ENCODE measurements at regions not wholly inside any gene's neighbourhood (a gene's known extent, or its start where the extent isn't known, plus 50 kb on each side); places are given as distances from the start of the nearest gene placed in this dataset.

DNA sequence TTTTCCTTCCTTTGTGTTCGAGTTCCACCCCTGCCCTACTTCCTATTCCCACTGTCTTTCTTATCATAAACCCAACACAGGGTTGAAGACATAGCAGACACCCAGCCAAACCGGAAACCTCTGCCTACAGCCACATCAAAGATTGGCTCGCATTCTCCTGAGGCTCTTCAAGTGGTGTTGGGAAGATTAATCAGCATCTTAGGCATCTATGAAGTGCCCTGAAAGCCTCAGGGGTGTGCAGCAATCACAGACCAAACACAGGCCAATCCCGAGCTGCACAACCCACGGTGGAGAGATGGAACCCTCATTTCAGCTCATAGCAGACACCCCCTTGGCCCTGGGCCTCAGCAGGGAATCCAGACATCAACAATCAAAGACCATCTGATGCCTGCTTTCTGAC, 255.9 kb downstream of the XXYLT1 start:
- DNase-seq: no peak
- no peaks in the 10 kb centered on the region for H3K9me3 ChIP-seq
- peaks cover 0 to 11% (median 0%) of the 10 kb centered on the region in 9 donors for H3K4me1 ChIP-seq
- intact Hi-C loops (cut with DNase I): no loop called here
- TF ChIP-seq, protein P1, sequence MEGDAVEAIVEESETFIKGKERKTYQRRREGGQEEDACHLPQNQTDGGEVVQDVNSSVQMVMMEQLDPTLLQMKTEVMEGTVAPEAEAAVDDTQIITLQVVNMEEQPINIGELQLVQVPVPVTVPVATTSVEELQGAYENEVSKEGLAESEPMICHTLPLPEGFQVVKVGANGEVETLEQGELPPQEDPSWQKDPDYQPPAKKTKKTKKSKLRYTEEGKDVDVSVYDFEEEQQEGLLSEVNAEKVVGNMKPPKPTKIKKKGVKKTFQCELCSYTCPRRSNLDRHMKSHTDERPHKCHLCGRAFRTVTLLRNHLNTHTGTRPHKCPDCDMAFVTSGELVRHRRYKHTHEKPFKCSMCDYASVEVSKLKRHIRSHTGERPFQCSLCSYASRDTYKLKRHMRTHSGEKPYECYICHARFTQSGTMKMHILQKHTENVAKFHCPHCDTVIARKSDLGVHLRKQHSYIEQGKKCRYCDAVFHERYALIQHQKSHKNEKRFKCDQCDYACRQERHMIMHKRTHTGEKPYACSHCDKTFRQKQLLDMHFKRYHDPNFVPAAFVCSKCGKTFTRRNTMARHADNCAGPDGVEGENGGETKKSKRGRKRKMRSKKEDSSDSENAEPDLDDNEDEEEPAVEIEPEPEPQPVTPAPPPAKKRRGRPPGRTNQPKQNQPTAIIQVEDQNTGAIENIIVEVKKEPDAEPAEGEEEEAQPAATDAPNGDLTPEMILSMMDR (IDR thresholded peaks at IDR 0.05): no peak
- H3K36me3 ChIP-seq: no peaks in the 10 kb centered on the region
- H3K27ac ChIP-seq: no peak overlapping the region
- H3K27me3 ChIP-seq: no peaks in the 10 kb centered on the region
- 43 to 61% methylated on average over 5 of the region's 5 CpGs for WGBS, 2 donors
- peak in 2 of 8 donors; percentile 33 to 44 for ATAC-seq
- H3K4me3 ChIP-seq: no peak overlapping the region

DNA sequence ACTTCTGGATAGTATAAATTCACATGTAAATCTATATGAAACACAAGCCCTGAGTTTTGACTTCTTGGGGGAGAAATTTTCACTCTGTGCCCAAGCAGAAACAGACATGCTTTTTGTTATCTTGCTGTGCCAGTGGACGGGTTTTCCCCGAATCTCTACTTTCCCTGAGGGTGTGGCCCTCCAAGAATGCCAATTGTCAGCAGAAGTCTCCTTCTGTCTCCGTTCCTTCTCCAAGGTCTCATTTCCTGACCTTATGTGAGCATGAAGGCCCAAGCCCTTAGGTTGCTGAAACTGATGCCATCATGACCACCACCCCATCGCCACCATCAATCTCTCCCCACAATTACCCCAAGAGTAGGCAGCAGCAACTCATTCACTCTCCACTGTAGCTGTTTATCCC, 253.8 kb downstream of the XXYLT1 start:
- TF ChIP-seq, protein P1 (IDR thresholded peaks at IDR 0.05): no peak
- no peak for DNase-seq
- H3K27me3 ChIP-seq: no peaks in the 10 kb centered on the region
- no peak overlapping the region for H3K27ac ChIP-seq
- H3K36me3 ChIP-seq: no peaks in the 10 kb centered on the region
- 66 to 75% methylated on average over 4 of the region's 4 CpGs for WGBS, 2 donors
- H3K9me3 ChIP-seq: no peaks in the 10 kb centered on the region
- intact Hi-C loops (cut with DNase I): no loop called here
- no peak overlapping the region for H3K4me3 ChIP-seq
- ATAC-seq: no peak
- H3K4me1 ChIP-seq: peaks cover 0 to 22% (median 0%) of the 10 kb centered on the region in 9 donors

Measured in heart right ventricle (tissue), 16 donors.